ENCODE measurements at regions not wholly inside any gene's neighbourhood (a gene's known extent, or its start where the extent isn't known, plus 50 kb on each side); places are given as distances from the start of the nearest gene placed in this dataset.

GRCh38 chr5:152527358-152528052, 122.4 kb upstream of the NMUR2 start:
- TF ChIP-seq REST (tag by site-specific recombination; IDR thresholded peaks at IDR 0.05) (no peak), ZNF530 (tag by site-specific recombination; IDR thresholded peaks at IDR 0.05; ENCODE audit: low read depth) (no peak), CTCF (tag by site-specific recombination; IDR thresholded peaks at IDR 0.05) (no peak), ZNF362 (tag by site-specific recombination; IDR thresholded peaks at IDR 0.05) (no peak), ZNF473 (tag by site-specific recombination; IDR thresholded peaks at IDR 0.05) (no peak), ZBTB49 (tag by site-specific recombination; IDR thresholded peaks at IDR 0.05; ENCODE audit: low read depth) (no peak), ZNF416 (tag by site-specific recombination; IDR thresholded peaks at IDR 0.05) (no peak), ZNF585B (tag by site-specific recombination; IDR thresholded peaks at IDR 0.05) (no peak), ZNF692 (tag by site-specific recombination; IDR thresholded peaks at IDR 0.05) (no peak), ZNF266 (tag by site-specific recombination; IDR thresholded peaks at IDR 0.05; ENCODE audit: low read depth) (no peak), ZNF23 (tag by site-specific recombination; IDR thresholded peaks at IDR 0.05; ENCODE audit: borderline replicate concordance) (no peak)
